Endothelial cell of umbilical vein (primary cell): ENCODE measurements at regions not wholly inside any gene's neighbourhood (a gene's known extent, or its start where the extent isn't known, plus 50 kb on each side); places are given as distances from the start of the nearest gene placed in this dataset.

ENCODE experiments used
- BruUV-seq: library from RNA; stranded (reverse); fragments of 400-500 nt; replicated peaks from 2 replicates; lab custom pipeline; 2021; lab: Mats Ljungman, UMichigan
- CTCF ChIA-PET: fragments of 300-600, 350-600 bp; sonication (Branson Sonifier 250); formaldehyde crosslinking; loops from one replicate; lab custom pipeline; 2021; ENCODE audit warnings: antibody characterized with exemption, inconsistent platforms; lab: Charles Lee
- POLR2A ChIA-PET: fragments of 300-600, 350-600 bp; sonication (Branson Sonifier 250); formaldehyde crosslinking; loops from one replicate; lab custom pipeline; 2021; ENCODE audit warnings: antibody characterized with exemption, inconsistent platforms; lab: Charles Lee
- DNase-seq: peaks from one replicate; pipeline ENCODE4 v3.0.0-alpha.2; 2011; ENCODE audit warnings: low read depth, low spot score
- FAIRE-seq: peaks from 2 replicates; lab custom pipeline; 2011; peaks lifted over from hg19 to GRCh38; lab: Jason Lieb, UNC
- H2AFZ ChIP-seq: 2 replicates; pipeline ENCODE4 v1.6.0; 2012; ENCODE audit warnings: low read depth, low read length, control low read depth, inconsistent platforms
- H3K27ac ChIP-seq: 2 replicates; pipeline ENCODE4 v1.5.1; 2011; ENCODE audit warnings: low read depth, mild to moderate bottlenecking, control low read depth, low read length, moderate library complexity; ENCODE audit not compliant: insufficient read depth
- H3K27me3 ChIP-seq, 2 experiments: 2 replicates each; pipeline versions ENCODE4 v1.6.0 to v1.6.1; 2011; ENCODE audit warnings: low read length in 2 of 2, mixed read lengths in 1 of 2; ENCODE audit not compliant: control insufficient read depth in 2 of 2, insufficient read depth in 2 of 2
- H3K36me3 ChIP-seq, 2 experiments: 2 replicates in 1 of 2; 3 replicates in 1 of 2; pipeline ENCODE4 v1.5.1; 2011; ENCODE audit warnings: low read length in 2 of 2, mild to moderate bottlenecking in 1 of 2, moderate library complexity in 1 of 2; ENCODE audit not compliant: control insufficient read depth in 2 of 2, insufficient read depth in 2 of 2; ENCODE audit errors: extremely low read depth in 1 of 2
- H3K4me1 ChIP-seq: 3 replicates; pipeline ENCODE4 v1.5.1; 2011; ENCODE audit warnings: mild to moderate bottlenecking, low read length; ENCODE audit not compliant: control insufficient read depth, insufficient read depth; ENCODE audit errors: extremely low read depth
- H3K4me2 ChIP-seq: 2 replicates; pipeline ENCODE4 v1.6.1; 2011; ENCODE audit warnings: low read length, control low read depth, mixed read lengths; ENCODE audit not compliant: insufficient read depth
- H3K4me3 ChIP-seq, 3 experiments: fragments of 200-600 bp in 1 of 3; sonication (generic), shearing (Covaris generic) in 1 of 3; replicated peaks in 1 of 3; 2 replicates each; pipeline ENCODE4 v1.5.1; 2011 to 2016; ENCODE audit warnings: control low read depth in 3 of 3, low read length in 3 of 3, mild to moderate bottlenecking in 2 of 3, inconsistent platforms in 1 of 3, low read depth in 1 of 3, moderate library complexity in 1 of 3; ENCODE audit not compliant: insufficient read depth in 1 of 3
- H3K79me2 ChIP-seq: 2 replicates; pipeline ENCODE4 v1.6.0; 2012; ENCODE audit warnings: low read length, inconsistent platforms; ENCODE audit not compliant: control insufficient read depth, insufficient read depth
- H3K9ac ChIP-seq: replicated peaks from 2 replicates; pipeline ENCODE3; 2011; ENCODE audit warnings: low read length, control low read depth; ENCODE audit not compliant: insufficient read depth; ENCODE audit errors: extremely low read depth
- H3K9me1 ChIP-seq: replicated peaks from 3 replicates; pipeline ENCODE4 v1.6.0; 2011; ENCODE audit warnings: mild to moderate bottlenecking, low read length; ENCODE audit not compliant: control insufficient read depth, insufficient read depth; ENCODE audit errors: extremely low read depth
- H3K9me3 ChIP-seq: replicated peaks from 2 replicates; pipeline ENCODE4 v1.5.1; 2012; ENCODE audit warnings: low read length, inconsistent platforms; ENCODE audit not compliant: control insufficient read depth, insufficient read depth
- H4K20me1 ChIP-seq: replicated peaks from 2 replicates; pipeline ENCODE3; 2011; ENCODE audit warnings: mild to moderate bottlenecking, low read length; ENCODE audit not compliant: control insufficient read depth, insufficient read depth; ENCODE audit errors: extremely low read depth
- CTCF ChIP-seq, 2 donors: IDR thresholded peaks; 1 replicate in 1 of 2; 2 replicates in 1 of 2; pipeline ENCODE4 v1.5.1; 2011; ENCODE audit warnings: low read length in 2 of 2, mild to moderate bottlenecking in 2 of 2, moderate library complexity in 2 of 2, control low read depth in 1 of 2, inconsistent platforms in 1 of 2, low read depth in 1 of 2; ENCODE audit not compliant: insufficient read depth in 1 of 2; ENCODE audit errors: extremely low read depth in 1 of 2
- EZH2 ChIP-seq: IDR thresholded peaks from 2 replicates; pipeline ENCODE4 v1.6.1; 2012; ENCODE audit warnings: borderline replicate concordance, low read depth, mild to moderate bottlenecking, moderate library complexity, low read length, inconsistent platforms; ENCODE audit not compliant: severe bottlenecking
- FOS ChIP-seq: IDR thresholded peaks from 2 replicates; pipeline ENCODE4 v1.6.1; 2011; ENCODE audit warnings: mild to moderate bottlenecking, low read length, moderate library complexity, borderline replicate concordance; ENCODE audit not compliant: insufficient read depth
- GATA2 ChIP-seq: IDR thresholded peaks from 2 replicates; pipeline ENCODE4 v1.7.0; 2011; ENCODE audit warnings: low read depth, mild to moderate bottlenecking, moderate library complexity, mixed read lengths, low read length; ENCODE audit not compliant: insufficient read length, insufficient read depth
- MAX ChIP-seq: IDR thresholded peaks from 2 replicates; pipeline ENCODE4 v1.6.1; 2011; ENCODE audit not compliant: insufficient read depth, insufficient read length
- MYC ChIP-seq: IDR thresholded peaks from one replicate; pipeline ENCODE4 v1.6.1; 2011; ENCODE audit warnings: mild to moderate bottlenecking, low read depth, low read length
- POLR2A ChIP-seq: IDR thresholded peaks from 2 replicates; pipeline ENCODE4 v1.6.1; 2012; ENCODE audit warnings: low read depth, mild to moderate bottlenecking, control low read depth, low read length
- POLR2AphosphoS5 ChIP-seq: IDR thresholded peaks from 2 replicates; pipeline ENCODE4 v1.6.1; 2012; ENCODE audit warnings: low read depth, mild to moderate bottlenecking, control low read depth, low read length, moderate library complexity; ENCODE audit not compliant: insufficient read depth
- dilution Hi-C: fragments of 300-500 bp; cut with MboI; formaldehyde crosslinking; loops from one replicate; pipeline ENCODE4 v1.15.0; 2019; ENCODE audit warnings: low sequenced_read_pairs; ENCODE audit not compliant: extremely low pct_ligation_motif_present
- intact Hi-C: fragments of 100-400 bp; cut with micrococcal nuclease; formaldehyde crosslinking; loops from one replicate; pipeline ENCODE4 v1.10.0; 2022

GRCh38 chr21:15654171-15654570, 75.6 kb upstream of the USP25 start:
- H3K36me3 ChIP-seq: no peaks in the 10 kb centered on the region
- no peak for TF ChIP-seq POLR2A
- no peak for TF ChIP-seq CTCF (IDR thresholded peaks at IDR 0.05; ENCODE audit: extremely low read depth in 1 of 2, insufficient read depth in 1 of 2, low read depth in 1 of 2, low read length in 2 of 2)
- no peak for TF ChIP-seq POLR2AphosphoS5
- TF ChIP-seq MYC: no peak
- no peak for TF ChIP-seq FOS
- TF ChIP-seq MAX: no peak
- TF ChIP-seq EZH2: no peak
- TF ChIP-seq GATA2: no peak
- no peaks in the 10 kb centered on the region for H3K4me1 ChIP-seq
- no peak overlapping the region for H3K27ac ChIP-seq
- H3K4me2 ChIP-seq: no peak overlapping the region
- CTCF ChIA-PET: no interaction called here
- FAIRE-seq (no peak), DNase-seq (no peak)
- intact Hi-C loops: no loop called here
- POLR2A ChIA-PET: no interaction called here
- no peaks in the 10 kb centered on the region for H3K27me3 ChIP-seq
- no peaks in the 10 kb centered on the region for H3K9me1 ChIP-seq
- H3K4me3 ChIP-seq: no peak overlapping the region
- no peak overlapping the region for H2AFZ ChIP-seq
- dilution Hi-C loops: no loop called here
- H4K20me1 ChIP-seq: no peaks in the 10 kb centered on the region
- no peaks in the 10 kb centered on the region for H3K9me3 ChIP-seq
- H3K9ac ChIP-seq: no peak overlapping the region
- BruUV-seq: no TSS peak
- no peaks in the 10 kb centered on the region for H3K79me2 ChIP-seq
